Motor neuron (in vitro differentiated cells): ENCODE measurements at regions not wholly inside any gene's neighbourhood (a gene's known extent, or its start where the extent isn't known, plus 50 kb on each side); places are given as distances from the start of the nearest gene placed in this dataset.
A peak's percentile ranks its signal among the peaks of the same experiment; 100 is the strongest.
"Not testable (repeated sequence)": the region's sequence is repeated elsewhere in the genome, so short reads cannot be mapped to it uniquely, and the experiment has no call there.

Source experiments
- ATAC-seq, 8 experiments: fragments of 200-7000 bp; cut with Tn5 transposase; replicated peaks in 6 of 8; 2 replicates each; pipeline ENCODE4 v1.8.0; 2021; ENCODE audit warnings: mild to moderate bottlenecking in 8 of 8, moderate library complexity in 8 of 8
- H3K27ac ChIP-seq, 2 donors: fragments of 250-450 bp; sonication (Bioruptor Pico); 2 replicates each; pipeline ENCODE4 v1.9.0; 2021; ENCODE audit warnings: antibody characterized with exemption in 2 of 2, mild to moderate bottlenecking in 2 of 2, moderate library complexity in 1 of 2
- H3K4me1 ChIP-seq, 2 donors: fragments of 250-450 bp; sonication (Bioruptor Pico); replicated peaks in 1 of 2; 2 replicates each; pipeline ENCODE4 v1.6.1; 2021; ENCODE audit warnings: antibody characterized with exemption in 2 of 2, mild to moderate bottlenecking in 2 of 2, moderate library complexity in 1 of 2
- H3K4me3 ChIP-seq, 5 donors: fragments of 250-450 bp; sonication (Bioruptor Pico); 2 replicates each; pipeline ENCODE4 v1.9.0; 2021; ENCODE audit warnings: antibody characterized with exemption in 5 of 5, mild to moderate bottlenecking in 5 of 5, moderate library complexity in 4 of 5
- WGBS, 10 experiments: fragments of 450-650 bp; shearing (Covaris generic); methylation state at CpG; one replicate each; pipeline ENCODE4 v1.0.0; 2022; 5-methylcytosine and 5-hydroxymethylcytosine counted together
- in situ Hi-C, 9 experiments: fragments of 400-800 bp; cut with MboI; loops; one replicate each; pipeline ENCODE4 v1.15.0; 2021; ENCODE audit warnings: low sequenced_read_pairs in 9 of 9, low pct_unique_long_range_greater_than_20kb in 2 of 9; ENCODE audit not compliant: unreplicated experiment in 9 of 9

- ATAC-seq, result no peak
- H3K27ac ChIP-seq, result no peak overlapping the region
Measured at GRCh38 chr12:88725592-88726143, 145.4 kb upstream of the KITLG start.

GRCh38 chr12:88723219-88723618, 142.9 kb upstream of the KITLG start:
- H3K27ac ChIP-seq, result no peak overlapping the region
- H3K4me1 ChIP-seq, result no peaks in the 10 kb centered on the region
- ATAC-seq, result peak in 1 of 8 experiments; percentile 27
- in situ Hi-C loops, result no loop called here
- H3K4me3 ChIP-seq, result no peak overlapping the region
- WGBS, 10 experiments, result 17 to 97% (median 87%) methylated on average over 2 to 3 of the region's 3 CpGs

More at GRCh38 chr12:88725592-88726143, 145.4 kb upstream of the KITLG start:
- H3K4me3 ChIP-seq, result no peak overlapping the region
- in situ Hi-C loops, result no loop called here
- no peaks in the 10 kb centered on the region for H3K4me1 ChIP-seq
- 60 to 100% (median 100%) methylated on average over 1 of the region's 1 CpG; no CpG with 5 or more reads in 4 of the 10 experiments for WGBS, 10 experiments

- in situ Hi-C loops, result no loop called here
- Histone ChIP-seq H3K4me3 (no peak overlapping the region), H3K27ac (no peak overlapping the region), H3K4me1 (no peaks in the 10 kb centered on the region)
- no peak for ATAC-seq
- 23 to 100% (median 85%) methylated on average over 2 to 5 of the region's 5 CpGs for WGBS, 10 experiments
Measured at GRCh38 chr12:88720785-88721650, 140.7 kb upstream of the KITLG start.

- in situ Hi-C loops, result no loop called here
Measured at GRCh38 chr12:88720231-88720630, 140.0 kb upstream of the KITLG start.

GRCh38 chr12:88717188-88717587, 136.9 kb upstream of the KITLG start:
- H3K4me1 ChIP-seq, result no peaks in the 10 kb centered on the region
- ATAC-seq, result peak in 1 of 8 experiments; percentile 53
- no peak overlapping the region for H3K4me3 ChIP-seq
- in situ Hi-C loops, result no loop called here
- no peak overlapping the region for H3K27ac ChIP-seq

More at GRCh38 chr12:88720231-88720630, 140.0 kb upstream of the KITLG start:
- Histone ChIP-seq H3K27ac (no peak overlapping the region), H3K4me1 (no peaks in the 10 kb centered on the region), H3K4me3 (no peak overlapping the region)
- no peak for ATAC-seq

GRCh38 chr12:88716240-88716639, 136.0 kb upstream of the KITLG start:
- 80 to 100% (median 88%) methylated on average over 1 of the region's 1 CpG; no CpG with 5 or more reads in 7 of the 10 experiments for whole genome bisulfite sequencing, 10 experiments
- H3K4me3 ChIP-seq, result no peak overlapping the region
- ATAC-seq, result no peak
- no peaks in the 10 kb centered on the region for H3K4me1 ChIP-seq
- H3K27ac ChIP-seq, result no peak overlapping the region
- in situ Hi-C loops, result no loop called here

GRCh38 chr12:88715673-88716072, 135.4 kb upstream of the KITLG start:
- WGBS, 10 experiments, result 17 to 100% (median 86%) methylated on average over 1 to 2 of the region's 2 CpGs; no CpG with 5 or more reads in 1 of the 10 experiments
- Histone ChIP-seq H3K27ac (no peak overlapping the region), H3K4me1 (no peaks in the 10 kb centered on the region), H3K4me3 (no peak overlapping the region)
- no peak for ATAC-seq
- in situ Hi-C loops, result no loop called here

- H3K4me3 ChIP-seq, H3K27ac ChIP-seq, H3K4me1 ChIP-seq, ATAC-seq, in situ Hi-C loops: not testable (repeated sequence)
- WGBS, 10 experiments, result 80 to 100% (median 100%) methylated on average over 1 to 12 of the region's 25 CpGs; no CpG with 5 or more reads in 2 of the 10 experiments
Measured at GRCh38 chr12:88714263-88714882, 134.1 kb upstream of the KITLG start.

- no peak for ATAC-seq
- Histone ChIP-seq H3K4me1 (no peaks in the 10 kb centered on the region), H3K4me3 (no peak overlapping the region), H3K27ac (no peak overlapping the region)
- in situ Hi-C loops, result no loop called here
- 55 to 100% (median 96%) methylated on average over 1 to 2 of the region's 2 CpGs for WGBS, 10 experiments
Measured at GRCh38 chr12:88707800-88708199, 127.5 kb upstream of the KITLG start.

- Histone ChIP-seq H3K27ac (no peak overlapping the region), H3K4me3 (no peak overlapping the region), H3K4me1 (no peaks in the 10 kb centered on the region)
- no peak for ATAC-seq
- in situ Hi-C loops, result no loop called here
Measured at GRCh38 chr12:88706286-88706685, 126.0 kb upstream of the KITLG start.

- no peak for ATAC-seq
- Histone ChIP-seq H3K27ac (no peak overlapping the region), H3K4me1 (no peaks in the 10 kb centered on the region), H3K4me3 (no peak overlapping the region)
- WGBS, 10 experiments, result 100% methylated on average over 1 to 3 of the region's 3 CpGs; no CpG with 5 or more reads in 4 of the 10 experiments
- in situ Hi-C loops, result no loop called here
Measured at GRCh38 chr12:88703790-88704189, 123.5 kb upstream of the KITLG start.

- Histone ChIP-seq H3K4me3 (no peak overlapping the region), H3K27ac (no peak overlapping the region), H3K4me1 (no peaks in the 10 kb centered on the region)
- in situ Hi-C loops, result no loop called here
- WGBS, 10 experiments, result 43 to 96% (median 80%) methylated on average over 1 to 3 of the region's 3 CpGs
- ATAC-seq, result no peak
Measured at GRCh38 chr12:88698471-88698870, 118.2 kb upstream of the KITLG start.

GRCh38 chr12:88693837-88694445, 113.7 kb upstream of the KITLG start:
- WGBS, 10 experiments, result 0 to 100% (median 67%) methylated on average over 1 of the region's 1 CpG; no CpG with 5 or more reads in 1 of the 10 experiments
- no peak for ATAC-seq
- in situ Hi-C loops, result no loop called here
- H3K4me1 ChIP-seq, result no peaks in the 10 kb centered on the region
- H3K4me3 ChIP-seq, result no peak overlapping the region
- H3K27ac ChIP-seq, result no peak overlapping the region
